IMR-90 (cell line): ENCODE measurements at regions not wholly inside any gene's neighbourhood (a gene's known extent, or its start where the extent isn't known, plus 50 kb on each side); places are given as distances from the start of the nearest gene placed in this dataset.

Experiments used
- ATAC-seq: fragments of 200-7000 bp; cut with Tn5 transposase; 2 replicates; pipeline ENCODE4 v1.9.1; 2020; ENCODE audit warnings: low read depth, mild to moderate bottlenecking, moderate library complexity
- BruUV-seq: library from RNA; stranded (reverse); fragments of 400-500 nt; replicated peaks from 2 replicates; lab custom pipeline; 2021; lab: Mats Ljungman, UMichigan
- CTCF ChIA-PET: fragments of 300-600 bp; formaldehyde crosslinking; extraction: SDS; loops from one replicate; lab custom pipeline; 2021; ENCODE audit warnings: antibody characterized with exemption; lab: Yijun Ruan, JAX
- POLR2A ChIA-PET: fragments of 300-600 bp; sonication (Branson Sonifier 250); formaldehyde crosslinking; loops from one replicate; lab custom pipeline; 2022; ENCODE audit warnings: antibody characterized with exemption; ENCODE audit not compliant: unreplicated experiment; lab: Charles Lee
- DNase-seq: peaks from one replicate; pipeline ENCODE4 v3.0.0; 2013
- H2AFZ ChIP-seq: replicated peaks from 2 replicates; pipeline ENCODE3; 2013; ENCODE audit warnings: low read length, mild to moderate bottlenecking; ENCODE audit not compliant: poor library complexity
- H2AK5ac ChIP-seq: 2 replicates; pipeline ENCODE4 v1.6.1; 2013; ENCODE audit warnings: low read depth, low read length, inconsistent platforms
- H2AK9ac ChIP-seq: replicated peaks from 2 replicates; pipeline ENCODE3; 2013; ENCODE audit warnings: mild to moderate bottlenecking, low read depth, low read length, moderate library complexity; ENCODE audit not compliant: poor library complexity
- H2BK120ac ChIP-seq: 2 replicates; pipeline ENCODE4 v1.6.1; 2013; ENCODE audit warnings: low read depth, low read length, inconsistent platforms
- H2BK15ac ChIP-seq: 3 replicates; pipeline ENCODE4 v1.6.1; 2013; ENCODE audit warnings: low read depth, low read length, inconsistent platforms
- H2BK20ac ChIP-seq: 2 replicates; pipeline ENCODE4 v1.6.1; 2013; ENCODE audit warnings: low read depth, mild to moderate bottlenecking, inconsistent platforms, low read length, moderate library complexity
- H2BK5ac ChIP-seq: 2 replicates; pipeline ENCODE4 v1.6.1; 2013; ENCODE audit warnings: mild to moderate bottlenecking, low read depth, low read length, inconsistent platforms; ENCODE audit not compliant: poor library complexity, severe bottlenecking
- H3K14ac ChIP-seq: replicated peaks from 2 replicates; pipeline ENCODE4 v1.6.1; 2013; ENCODE audit warnings: low read depth, low read length, inconsistent platforms
- H3K18ac ChIP-seq: 2 replicates; pipeline ENCODE4 v1.6.1; 2013; ENCODE audit warnings: low read depth, low read length, control low read depth
- H3K23ac ChIP-seq: 2 replicates; pipeline ENCODE4 v1.6.1; 2013; ENCODE audit warnings: low read depth, low read length, inconsistent platforms
- H3K27ac ChIP-seq: 2 replicates; pipeline ENCODE4 v1.5.1; 2013; ENCODE audit warnings: mild to moderate bottlenecking, control low read depth, low read length; ENCODE audit not compliant: insufficient read depth
- H3K27me3 ChIP-seq: 2 replicates; pipeline ENCODE4 v1.6.1; 2013; ENCODE audit warnings: low read length; ENCODE audit not compliant: control insufficient read depth, insufficient read depth
- H3K36me3 ChIP-seq: 2 replicates; pipeline ENCODE4 v1.6.1; 2013; ENCODE audit warnings: low read length, mixed read lengths; ENCODE audit not compliant: control insufficient read depth, insufficient read depth
- H3K4ac ChIP-seq: 2 replicates; pipeline ENCODE4 v1.6.1; 2013; ENCODE audit warnings: low read depth, low read length, inconsistent platforms
- H3K4me1 ChIP-seq: 2 replicates; pipeline ENCODE4 v1.6.1; 2013; ENCODE audit warnings: low read length, mixed read lengths; ENCODE audit not compliant: control insufficient read depth, insufficient read depth
- H3K4me2 ChIP-seq: 2 replicates; pipeline ENCODE4 v1.6.1; 2013; ENCODE audit warnings: low read depth, mild to moderate bottlenecking, control low read depth, low read length, moderate library complexity
- H3K4me3 ChIP-seq: 2 replicates; pipeline ENCODE4 v1.5.1; 2013; ENCODE audit warnings: low read depth, mild to moderate bottlenecking, control low read depth, low read length, moderate library complexity; ENCODE audit not compliant: insufficient read depth
- H3K56ac ChIP-seq: 2 replicates; pipeline ENCODE4 v1.6.1; 2013; ENCODE audit warnings: low read length, inconsistent platforms; ENCODE audit not compliant: insufficient read depth; ENCODE audit errors: extremely low read depth
- H3K79me1 ChIP-seq, 2 experiments: 2 replicates each; pipeline ENCODE4 v1.6.1; 2013; ENCODE audit warnings: low read length in 2 of 2, inconsistent platforms in 1 of 2, low read depth in 1 of 2
- H3K9ac ChIP-seq: 2 replicates; pipeline ENCODE4 v1.6.1; 2013; ENCODE audit warnings: low read depth, low read length, control low read depth
- H3K9me1 ChIP-seq: 2 replicates; pipeline ENCODE4 v1.6.1; 2013; ENCODE audit warnings: low read length, inconsistent platforms; ENCODE audit not compliant: insufficient read depth
- H3K9me3 ChIP-seq: 2 replicates; pipeline ENCODE4 v1.6.1; 2013; ENCODE audit warnings: low read length; ENCODE audit not compliant: control insufficient read depth, insufficient read depth
- H4K20me1 ChIP-seq: 2 replicates; pipeline ENCODE4 v1.6.1; 2013; ENCODE audit warnings: low read length, inconsistent platforms; ENCODE audit not compliant: insufficient read depth
- H4K5ac ChIP-seq: 2 replicates; pipeline ENCODE4 v1.6.1; 2013; ENCODE audit warnings: mild to moderate bottlenecking, low read depth, low read length, control low read depth
- H4K8ac ChIP-seq, 2 experiments: 2 replicates each; pipeline ENCODE4 v1.6.1; 2013; ENCODE audit warnings: low read depth in 2 of 2, low read length in 2 of 2, control low read depth in 1 of 2, inconsistent platforms in 1 of 2
- H4K91ac ChIP-seq: 2 replicates; pipeline ENCODE4 v1.6.1; 2013; ENCODE audit warnings: low read depth, low read length, inconsistent platforms; ENCODE audit not compliant: insufficient read depth
- FOS ChIP-seq: fragments of 150-350 bp; IDR thresholded peaks from 2 replicates; pipeline ENCODE4 v1.6.1; 2016; ENCODE audit warnings: low read depth, low read length
- SMC3 ChIP-seq: fragments of 150-350 bp; IDR thresholded peaks from 2 replicates; pipeline ENCODE4 v1.6.1; 2016; ENCODE audit warnings: low read depth, mild to moderate bottlenecking, antibody characterized with exemption, low read length, moderate library complexity
- WGBS, 2 experiments: methylation state at CpG; one replicate each; pipeline versions ENCODE4 v1.1.5 to v1.1.7; 2013; ENCODE audit warnings: missing lambda C conversion rate in 2 of 2; ENCODE audit not compliant: insufficient read length in 1 of 2; ENCODE audit errors: extremely low coverage in 2 of 2; 5-methylcytosine and 5-hydroxymethylcytosine counted together
- dilution Hi-C: fragments of 300-500 bp; cut with HindIII; formaldehyde crosslinking; loops from one replicate; pipeline ENCODE4 v1.14.3; 2018; ENCODE audit warnings: low sequenced_read_pairs; ENCODE audit not compliant: unreplicated experiment
- in situ Hi-C: fragments of 300-500 bp; cut with MboI; formaldehyde crosslinking; loops from 3 replicates; pipeline ENCODE4 v1.14.3; 2019; ENCODE audit warnings: low sequenced_read_pairs, inconsistent platforms, mixed read lengths
- intact Hi-C: fragments of 100-400 bp; cut with micrococcal nuclease; formaldehyde crosslinking; loops from 2 replicates; pipeline ENCODE4 v1.10.0; 2022

DNA sequence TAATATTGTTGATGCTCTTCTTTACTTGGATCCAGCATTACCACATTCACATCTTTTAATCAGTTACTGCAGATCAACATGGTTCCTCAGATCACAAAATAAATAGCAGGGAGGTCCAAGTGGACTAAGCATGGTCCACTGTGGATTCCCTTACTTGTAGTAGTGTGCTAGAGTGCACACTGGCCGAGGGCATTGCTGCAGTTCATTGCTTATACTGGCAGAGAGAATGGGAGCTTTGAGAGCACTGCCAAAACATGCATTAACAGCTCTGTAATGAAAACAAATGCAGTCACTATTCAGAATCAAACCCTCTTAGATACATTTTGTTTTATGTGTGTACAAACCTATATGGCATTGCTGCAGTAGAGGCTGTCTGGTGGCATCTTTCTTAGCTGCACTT lies 471.5 kb downstream of the CD109 start:
- Histone ChIP-seq H3K4me1 (peaks cover 8% of the 10 kb centered on the region; the same call in 1 of the 2 replicates), H2BK120ac (peak overlapping the region; percentile 77), H3K56ac (no peak overlapping the region), H3K36me3 (no peaks in the 10 kb centered on the region), H3K23ac (no peak overlapping the region), H3K9me1 (peaks cover 4% of the 10 kb centered on the region), H3K4me3 (no peak overlapping the region), H3K27me3 (no peaks in the 10 kb centered on the region), H3K79me1 (no peaks in the 10 kb centered on the region), H2BK5ac (no peak overlapping the region), H3K9me3 (peaks cover 3% of the 10 kb centered on the region; the same call in 1 of the 2 replicates), H2BK20ac (peak overlapping the region; percentile 14), H2AK5ac (peak overlapping the region; percentile 5; the same call in 1 of the 2 replicates), H3K9ac (no peak overlapping the region), H2AK9ac (no peak overlapping the region), H2AFZ (no peak overlapping the region), H3K18ac (peak overlapping the region; percentile 45), H2BK15ac (0 out of 3 replicates have a peak overlapping the region, but pooled peaks have one; percentile 7), H4K5ac (peak overlapping the region; percentile 12), H3K27ac (no peak overlapping the region), H3K4me2 (no peak overlapping the region; the same call in 1 of the 2 replicates), H4K91ac (peak overlapping the region; percentile 47; the same call in 1 of the 2 replicates), H4K8ac (peak overlapping the region in 1 of 2 experiments; percentile 57; a peak in 1 of 4 replicates), H3K14ac (peak overlapping the region; percentile 74), H4K20me1 (no peaks in the 10 kb centered on the region), H3K4ac (peak overlapping the region; percentile 61)
- WGBS, 2 experiments, result no CpG with 5 or more reads among the region's 1 CpG
- in situ Hi-C loops (no loop called here), intact Hi-C loops (no loop called here), dilution Hi-C loops (no loop called here)
- ATAC-seq, result no peak
- no TSS peak for BruUV-seq
- TF ChIP-seq SMC3 (no peak), FOS (no peak)
- POLR2A ChIA-PET, result interaction anchor here (0.6 kb wide), 2 partner anchors 55 to 1040 kb away, joined by 3 to 4 read pairs; no protein-coding TSS in a partner anchor
- CTCF ChIA-PET, result interaction anchor here (0.6 kb wide), 2 partner anchors 50 to 151 kb away, joined by 3 read pairs; no protein-coding TSS in a partner anchor
- peak; percentile 5 for DNase-seq
